HG03439 (cell line): ENCODE measurements at regions not wholly inside any gene's neighbourhood (a gene's known extent, or its start where the extent isn't known, plus 50 kb on each side); places are given as distances from the start of the nearest gene placed in this dataset.
"Not testable (repeated sequence)": the region's sequence is repeated elsewhere in the genome, so short reads cannot be mapped to it uniquely, and the experiment has no call there.

Experiments
- ATAC-seq: cut with Tn5 transposase; IDR thresholded peaks from one replicate; pipeline ENCODE4 v1.9.1; 2021; ENCODE audit warnings: mild to moderate bottlenecking, moderate library complexity; ENCODE audit not compliant: unreplicated experiment

DNA sequence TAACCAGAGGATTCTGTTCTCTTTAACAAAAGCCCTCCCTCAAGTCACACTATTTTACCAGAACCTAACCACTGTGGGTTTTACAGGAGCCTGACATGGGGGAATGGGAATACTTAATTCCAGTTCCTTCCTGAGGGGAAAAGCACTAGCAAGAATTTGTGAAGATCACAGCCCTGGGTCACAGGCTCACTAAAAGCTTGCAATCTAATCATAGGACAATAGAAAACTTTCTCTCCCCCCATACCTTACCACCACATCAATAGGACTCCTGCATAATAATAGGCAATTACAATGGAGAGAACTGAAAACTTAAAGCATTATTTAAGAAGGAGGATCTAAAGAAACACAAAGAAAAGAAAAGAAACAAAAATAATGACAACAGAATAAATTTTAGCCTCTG is 225.8 kb upstream of the ZNF804A start:
- ATAC-seq, result no peak

DNA sequence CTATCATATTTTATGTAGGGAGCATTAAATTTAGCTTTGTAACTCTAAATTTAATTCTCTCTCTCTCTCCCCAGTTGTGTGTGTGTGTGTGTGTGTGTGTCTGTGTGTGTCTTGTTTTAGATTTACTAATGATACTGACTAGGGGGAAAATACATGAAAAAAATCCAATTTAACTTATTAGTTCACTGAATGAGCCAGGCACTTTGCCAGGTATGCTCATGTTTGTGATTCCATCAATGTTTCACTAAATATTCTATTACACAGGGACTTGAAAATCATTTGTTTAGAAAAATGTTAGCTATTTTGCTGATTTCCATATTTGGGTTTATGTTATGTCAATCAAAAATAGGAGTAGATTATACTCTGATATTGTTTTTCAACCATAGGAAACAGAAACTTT is 203.7 kb upstream of the ZNF804A start:
- no peak for ATAC-seq

DNA sequence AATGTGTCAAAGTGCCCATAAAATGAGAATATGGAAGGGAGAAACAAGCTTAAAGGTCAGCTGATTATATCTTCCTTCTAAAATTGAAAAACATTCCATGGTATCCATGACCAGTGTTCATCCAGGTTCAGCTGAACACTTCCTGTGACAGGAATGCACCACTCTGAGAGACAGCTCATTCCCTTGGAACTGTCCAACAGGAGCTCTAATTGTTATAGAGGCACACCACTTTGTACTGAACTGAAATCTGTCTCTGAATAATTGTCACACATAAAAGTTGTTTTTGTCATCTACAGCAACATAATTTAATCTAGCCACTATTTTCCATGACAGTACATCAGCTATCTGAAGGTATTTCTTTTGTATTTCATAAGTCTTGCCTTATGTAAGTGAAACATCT is 195.9 kb upstream of the ZNF804A start:
- no peak for ATAC-seq

DNA sequence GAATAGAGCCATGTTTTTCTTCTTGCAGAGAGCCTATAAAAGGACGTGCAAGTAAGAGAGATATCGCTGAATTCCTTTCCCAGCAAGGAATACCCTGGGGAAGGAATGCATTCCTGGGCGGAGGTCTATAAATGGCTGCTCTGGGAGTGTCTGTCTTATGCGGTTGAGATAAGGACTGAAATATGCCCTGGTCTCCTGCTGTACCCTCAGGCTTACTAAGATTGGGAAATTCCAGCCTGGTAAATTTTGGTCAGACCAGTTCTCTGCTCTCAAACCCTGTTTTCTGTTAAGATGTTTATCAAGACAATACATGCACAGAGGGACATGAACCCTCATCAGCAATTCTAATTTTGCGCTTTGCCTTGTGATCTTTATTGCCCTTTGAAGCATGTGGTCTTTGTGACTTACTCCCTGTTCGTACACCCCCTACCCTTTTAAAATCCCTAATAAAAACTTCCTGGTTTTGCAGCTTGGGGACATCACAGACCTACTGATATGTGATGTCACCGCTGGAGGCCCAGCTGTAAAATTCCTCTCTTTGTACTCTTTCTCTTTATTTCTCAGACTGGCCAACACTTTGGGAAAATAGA is 191.2 kb upstream of the ZNF804A start:
- ATAC-seq, result not testable (repeated sequence)

DNA sequence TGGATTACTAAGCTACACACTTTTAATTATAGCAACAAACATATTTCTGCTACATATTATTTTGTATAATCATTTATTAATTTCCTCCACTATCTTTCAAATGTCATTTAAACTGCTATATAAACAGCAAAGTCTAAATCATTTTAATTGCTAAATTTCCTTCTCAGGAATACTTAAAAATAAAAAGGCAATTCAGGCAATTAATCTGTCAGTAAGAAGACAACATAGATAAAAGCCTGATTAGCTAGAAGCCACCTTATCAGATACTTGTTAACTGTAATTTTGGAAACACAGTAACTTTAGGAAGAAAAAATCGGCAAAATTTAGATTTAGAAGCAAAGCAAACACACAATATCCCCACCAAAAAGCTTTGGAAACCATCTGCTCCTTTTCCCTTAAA is 188.2 kb upstream of the ZNF804A start:
- no peak for ATAC-seq

DNA sequence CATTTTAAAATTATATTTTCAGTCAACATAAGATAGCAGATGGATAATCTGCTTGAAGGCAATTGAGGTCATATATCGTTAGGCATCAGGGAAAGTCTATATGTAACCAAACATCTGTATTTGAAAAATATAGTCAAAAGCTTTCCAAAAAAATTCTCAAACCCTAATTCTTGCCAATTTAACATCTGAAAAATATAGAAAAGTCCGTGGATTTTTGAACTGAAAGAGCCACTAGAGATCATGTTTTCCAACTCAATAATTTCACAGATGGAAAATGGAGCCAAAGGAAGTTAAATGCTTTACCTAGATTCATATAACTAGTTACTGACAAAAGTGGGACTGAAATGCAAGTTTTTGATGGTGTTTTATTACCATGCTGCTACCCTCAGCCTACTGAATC is 185.1 kb upstream of the ZNF804A start:
- ATAC-seq, result no peak

DNA sequence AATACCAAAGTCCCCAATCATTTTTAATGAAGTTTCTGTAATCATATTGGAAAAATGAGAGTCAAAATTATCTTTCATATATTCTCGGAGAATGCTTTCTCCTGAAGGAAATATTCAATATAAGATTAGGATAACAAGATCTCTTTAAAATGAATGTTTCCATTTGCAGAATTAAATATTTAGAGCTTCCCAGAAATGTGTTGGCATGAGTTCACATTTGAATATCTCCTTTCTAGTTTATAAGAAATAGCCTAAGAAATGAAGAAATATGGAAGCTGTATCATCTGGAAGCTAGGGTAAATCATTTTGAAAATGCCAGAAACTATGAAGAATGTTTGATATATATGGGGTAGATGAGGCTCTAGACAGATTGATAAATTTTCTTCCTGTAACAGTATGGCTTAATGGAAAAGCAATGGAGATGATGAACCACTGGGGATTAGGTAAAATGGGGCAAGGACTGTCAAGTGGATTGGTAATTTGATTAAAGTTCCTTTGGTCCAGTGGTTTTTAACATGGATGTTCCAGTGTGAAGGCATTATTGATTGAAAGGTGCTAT is 184.6 kb upstream of the ZNF804A start:
- no peak for ATAC-seq

DNA sequence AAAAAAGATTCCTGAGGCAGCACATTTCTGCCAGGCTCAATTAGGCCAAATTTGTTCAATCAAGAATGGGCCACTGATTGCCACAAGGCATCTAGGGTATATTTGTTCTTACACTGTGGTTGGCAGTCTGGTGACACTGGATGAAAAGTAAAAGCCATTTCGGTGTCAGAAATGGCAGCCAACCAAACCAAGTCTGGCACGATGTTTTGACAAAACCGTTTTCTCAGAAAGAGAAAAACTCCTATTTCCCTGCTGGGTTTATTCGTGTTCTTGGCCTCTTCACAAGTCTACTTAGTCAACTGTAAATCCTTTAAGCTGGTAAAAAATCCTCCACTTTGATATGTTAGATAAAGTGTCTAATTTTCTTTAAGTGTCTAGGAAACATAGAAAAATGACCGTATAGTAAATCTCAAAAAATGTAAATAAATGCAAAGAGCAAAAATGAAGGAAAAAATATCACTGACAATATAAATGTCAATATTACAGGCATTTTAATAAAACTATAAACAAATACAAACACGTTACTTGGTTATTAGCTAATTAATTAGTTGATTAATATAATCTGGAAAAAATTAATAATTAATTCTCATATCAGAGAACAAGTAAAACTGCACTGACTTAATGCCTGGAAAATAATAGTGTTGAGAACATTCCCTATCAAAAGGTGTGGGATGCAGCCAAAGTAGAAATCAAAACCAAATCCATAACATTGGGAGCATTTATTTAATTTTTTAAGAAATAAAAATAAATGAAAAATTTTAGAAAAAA is 182.0 kb upstream of the ZNF804A start:
- ATAC-seq, result no peak

DNA sequence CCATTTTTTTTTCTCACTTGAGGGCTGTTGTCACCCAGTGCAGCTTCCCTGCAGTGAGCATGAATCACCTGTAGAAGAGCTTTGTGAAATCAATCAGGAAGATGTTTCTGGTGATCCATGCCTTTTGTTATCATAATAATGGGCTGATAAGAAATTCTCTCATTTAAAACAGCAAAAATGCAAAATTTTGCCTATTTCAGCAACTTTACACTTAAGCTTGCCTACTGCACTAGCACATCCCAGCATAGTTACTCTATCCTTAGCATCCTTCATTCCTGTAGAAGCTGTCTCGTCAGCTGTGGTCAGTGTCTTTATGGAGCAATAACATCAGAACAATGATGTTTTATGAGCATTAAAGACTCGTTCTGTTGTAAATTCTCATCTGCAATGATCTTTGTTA is 178.6 kb upstream of the ZNF804A start:
- ATAC-seq, result no peak

DNA sequence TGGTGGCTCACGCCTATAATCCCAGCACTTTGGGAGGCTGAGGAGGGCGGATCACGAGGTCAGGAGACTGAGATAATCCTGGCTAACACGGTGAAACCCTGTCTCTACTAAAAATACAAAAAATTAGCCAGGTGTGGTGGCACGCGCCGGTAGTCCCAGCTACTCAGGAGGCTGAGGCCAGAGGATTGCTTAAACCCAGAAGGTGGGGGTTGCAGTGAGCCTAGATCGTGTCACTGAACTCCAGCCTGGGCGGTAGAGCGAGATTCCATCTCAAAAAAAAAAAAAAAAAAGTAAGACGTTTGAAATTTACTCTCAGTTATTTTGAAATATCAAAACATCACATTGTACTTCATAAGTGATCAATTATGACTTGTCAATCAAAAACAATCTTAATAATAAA is 176.9 kb upstream of the ZNF804A start:
- not testable (repeated sequence) for ATAC-seq

DNA sequence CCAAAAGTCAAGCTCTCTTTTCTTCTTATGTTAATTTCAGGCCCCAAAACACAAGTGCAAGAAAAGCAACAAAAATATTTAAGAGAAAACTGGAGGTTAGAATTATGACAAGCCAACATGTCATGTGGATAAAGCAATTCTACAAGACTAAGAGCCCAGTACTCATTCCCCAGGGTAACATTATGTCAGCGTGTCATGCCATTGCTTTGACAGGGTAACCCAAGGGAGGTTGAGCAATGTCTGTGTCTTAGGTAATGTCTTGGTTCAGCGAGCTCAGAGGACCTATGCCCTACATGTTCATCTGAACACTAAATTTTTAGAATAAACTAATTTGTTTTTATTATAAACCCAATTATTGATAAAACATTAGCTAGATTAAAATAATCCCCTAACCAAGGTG is 173.2 kb upstream of the ZNF804A start:
- no peak for ATAC-seq

DNA sequence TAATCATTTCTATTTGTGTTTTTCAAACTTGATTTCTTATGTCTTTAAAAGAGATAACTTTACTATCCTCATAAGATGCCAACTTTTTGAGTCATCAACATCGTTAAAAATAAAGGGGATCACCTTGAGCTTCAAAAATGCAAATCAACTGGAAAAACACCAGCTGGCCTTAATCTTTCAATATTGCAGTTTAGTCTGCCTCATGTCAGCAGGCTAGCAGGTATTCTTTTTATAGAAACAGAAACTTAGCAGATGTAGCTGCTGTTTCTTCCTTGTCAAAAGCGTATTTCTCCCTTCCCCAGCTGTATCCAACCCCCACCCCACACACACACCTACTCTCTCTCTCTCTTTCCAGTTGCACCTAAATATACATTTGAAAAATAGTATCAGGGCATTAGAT is 154.1 kb upstream of the ZNF804A start:
- peak; percentile 99 for ATAC-seq

DNA sequence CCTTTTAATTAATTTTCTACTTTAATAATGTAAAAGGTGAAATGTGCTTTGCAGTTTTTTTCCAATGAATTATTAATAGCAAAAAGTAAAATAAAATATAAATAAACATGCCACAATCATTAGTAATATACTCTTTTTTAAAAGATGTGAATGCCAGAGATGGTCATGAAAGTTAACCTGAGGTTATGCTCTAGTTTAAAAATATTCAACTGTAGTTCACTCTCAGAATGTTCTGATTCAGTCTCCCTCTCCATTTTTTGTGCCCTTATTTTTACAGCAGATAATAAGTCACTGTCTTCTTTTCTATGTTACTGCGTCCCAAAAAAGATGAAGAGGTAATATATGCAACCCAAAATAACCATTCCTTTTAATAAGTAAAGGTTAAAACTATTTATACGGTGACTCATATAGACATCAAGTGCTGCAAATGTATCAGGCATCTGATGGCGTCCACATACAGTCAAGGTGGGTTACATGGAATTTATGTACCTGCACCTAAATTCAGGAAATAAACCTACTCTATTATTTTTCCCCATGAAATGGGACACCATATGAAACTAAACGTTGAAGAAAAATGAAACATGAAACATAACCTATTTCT is 153.6 kb upstream of the ZNF804A start:
- ATAC-seq, result peak; percentile 51

DNA sequence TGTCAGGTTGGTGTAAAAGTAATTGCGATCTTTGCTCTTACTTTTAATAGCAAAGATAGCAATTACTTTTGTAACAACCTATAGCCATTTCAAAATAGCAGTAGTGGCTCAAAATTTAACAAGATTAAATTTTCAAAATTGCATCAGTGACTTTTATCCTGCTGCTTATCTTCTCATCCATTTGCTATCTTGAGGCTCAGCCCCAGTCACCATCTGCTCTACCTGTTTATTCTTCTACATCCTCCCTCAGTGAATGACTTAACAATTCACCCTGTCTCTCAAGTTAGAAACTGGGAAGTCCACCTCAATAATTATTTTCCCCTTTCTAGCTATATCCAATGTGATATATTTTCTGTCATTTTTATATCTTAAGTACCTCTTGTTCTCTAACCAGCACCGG is 148.6 kb upstream of the ZNF804A start:
- no peak for ATAC-seq

DNA sequence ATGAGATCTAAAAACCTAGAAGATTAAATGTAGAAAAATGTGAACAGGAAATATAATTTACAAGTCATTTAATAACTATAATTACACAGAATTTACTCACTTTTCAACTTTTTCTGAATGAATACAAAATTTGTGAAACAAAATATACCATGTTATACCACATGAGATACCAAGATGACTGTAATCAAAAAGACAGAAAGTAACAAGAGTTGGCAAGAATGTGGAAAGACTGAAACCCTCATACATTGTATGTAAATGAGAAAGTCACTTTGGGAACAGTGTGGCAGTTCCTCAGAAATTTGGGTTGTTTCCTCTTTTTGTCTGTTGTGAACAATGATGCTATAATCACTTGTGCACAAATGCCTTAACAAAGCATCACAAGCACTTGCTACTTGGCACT is 145.4 kb upstream of the ZNF804A start:
- no peak for ATAC-seq

DNA sequence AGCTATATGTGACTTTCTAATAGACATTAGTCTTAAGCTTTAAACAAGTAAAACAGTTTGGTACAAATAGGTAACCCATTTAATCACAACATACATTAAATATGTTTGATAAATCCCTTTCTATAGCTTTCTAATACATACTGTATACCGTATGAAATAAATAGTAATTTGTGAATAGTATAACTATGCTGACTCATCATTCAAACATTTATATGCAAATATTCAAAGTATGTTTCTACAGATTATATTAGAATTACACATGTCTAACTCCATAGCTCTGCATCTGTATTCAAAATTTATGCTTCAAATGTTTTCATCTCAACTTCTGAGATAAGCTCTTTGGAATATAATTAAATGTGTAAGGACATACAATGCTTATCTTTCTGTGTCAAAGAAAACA is 142.7 kb upstream of the ZNF804A start:
- ATAC-seq, result no peak

DNA sequence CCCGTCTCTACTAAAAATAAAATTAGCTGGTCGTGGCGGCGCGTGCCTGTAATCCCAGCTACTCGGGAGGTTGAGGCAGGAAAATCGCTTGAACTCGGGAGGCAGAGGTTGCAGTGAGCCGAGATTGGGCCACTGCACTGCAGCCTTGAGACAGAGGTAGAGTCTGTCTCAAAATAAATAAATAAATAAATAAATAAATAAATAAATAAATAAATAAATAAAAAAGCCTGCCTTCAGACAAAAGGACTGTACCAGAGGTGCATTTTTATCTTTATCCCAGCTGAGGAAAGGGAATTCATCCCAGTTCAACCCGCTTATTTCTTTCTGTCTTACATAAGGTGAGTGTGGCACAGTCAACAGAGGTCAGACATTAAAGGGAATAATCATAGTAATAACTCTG is 141.6 kb upstream of the ZNF804A start:
- ATAC-seq, result not testable (repeated sequence)

DNA sequence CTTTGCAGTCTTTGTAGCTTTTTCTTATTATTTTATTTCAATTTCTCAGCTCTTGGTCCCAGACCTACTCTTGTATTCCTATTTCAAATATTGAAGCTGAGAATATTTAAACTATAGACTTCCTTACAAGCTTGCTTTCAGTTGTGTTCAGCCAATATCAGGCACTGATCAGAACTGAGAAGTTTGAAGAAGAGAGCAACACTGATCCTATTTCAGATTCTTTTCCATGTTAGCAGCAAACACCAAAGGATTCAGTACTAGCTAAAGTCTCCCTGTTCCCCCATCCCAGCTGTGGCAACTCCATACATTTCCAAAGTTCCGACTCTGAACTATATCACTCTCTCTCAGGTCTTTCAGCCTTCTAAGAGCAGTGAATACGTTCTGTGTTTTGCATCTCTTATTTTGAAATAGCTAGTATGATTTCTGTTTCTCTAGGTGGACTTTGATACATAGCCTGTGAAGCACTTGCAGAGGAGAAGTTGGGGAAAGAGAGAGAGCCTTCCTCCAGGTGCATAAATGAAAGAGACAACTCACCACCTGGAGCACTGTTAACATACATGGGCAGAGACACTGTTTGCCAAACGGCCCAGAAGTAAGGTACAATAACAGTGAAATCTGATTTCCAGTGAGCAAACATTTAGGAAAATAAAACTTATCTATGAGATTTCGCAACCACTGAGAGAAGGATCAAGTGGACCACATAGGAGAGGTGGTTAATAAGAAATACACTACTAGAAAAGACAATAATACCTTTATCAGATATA is 135.0 kb upstream of the ZNF804A start:
- ATAC-seq, result no peak

DNA sequence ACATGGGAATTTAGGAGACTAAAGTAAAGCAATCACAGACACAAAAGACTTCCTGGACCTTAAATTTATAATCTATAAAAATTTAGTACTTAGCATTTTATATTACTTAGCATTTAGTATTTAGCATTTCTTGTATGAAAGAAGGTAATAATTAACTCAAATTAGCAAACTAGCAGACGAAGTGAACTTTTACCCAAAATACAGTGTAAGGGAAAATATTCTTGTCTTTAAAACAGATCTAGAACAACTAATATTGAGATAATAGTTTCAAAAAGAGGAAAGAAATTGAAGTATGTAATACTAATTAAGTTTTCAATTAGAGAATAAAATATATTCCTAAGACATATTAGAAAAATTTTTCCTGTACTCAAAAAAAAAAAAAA is 134.5 kb upstream of the ZNF804A start:
- no peak for ATAC-seq

DNA sequence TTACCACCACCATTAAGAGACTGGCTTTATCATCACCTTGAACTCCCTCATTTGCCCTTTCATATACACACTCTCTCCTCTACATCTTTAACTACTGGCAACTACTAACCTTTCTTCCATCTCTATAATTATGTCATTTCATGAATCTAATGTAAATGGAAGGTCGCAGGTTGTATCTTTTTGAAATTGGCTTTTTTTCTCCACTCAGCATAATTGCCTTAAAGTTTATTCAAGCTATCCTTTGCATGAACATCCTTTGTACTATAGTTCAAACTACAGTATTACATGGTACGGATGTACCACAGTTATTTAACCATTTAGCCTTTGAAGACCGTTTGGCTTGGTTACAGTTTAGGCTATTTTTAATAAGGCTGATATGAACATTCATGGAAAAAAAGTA is 129.5 kb upstream of the ZNF804A start:
- ATAC-seq, result no peak

DNA sequence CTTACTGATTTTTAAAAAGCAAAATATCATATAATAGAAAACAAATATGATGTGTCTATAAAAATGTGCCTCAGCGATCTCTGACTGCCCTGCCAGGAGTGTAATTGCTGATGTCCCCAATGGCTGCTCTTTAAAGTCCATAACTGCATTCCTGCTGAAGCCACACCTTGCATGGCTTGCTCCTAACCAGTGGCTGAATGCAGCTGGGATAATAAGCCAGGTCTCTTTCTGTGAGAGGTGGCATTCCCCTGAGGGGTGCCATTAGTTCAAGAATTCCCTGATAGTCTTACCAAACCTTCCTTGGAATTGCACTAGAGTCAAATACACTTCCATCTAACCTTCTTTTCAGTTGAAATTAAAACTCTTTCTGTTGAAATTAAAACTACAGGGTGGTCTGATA is 125.8 kb upstream of the ZNF804A start:
- ATAC-seq, result no peak
